Aorta (tissue), 5 donors: ENCODE measurements at regions not wholly inside any gene's neighbourhood (a gene's known extent, or its start where the extent isn't known, plus 50 kb on each side); places are given as distances from the start of the nearest gene placed in this dataset.

ENCODE experiments used
- ATAC-seq: fragments of 200-7000 bp; cut with Tn5 transposase; one replicate; pipeline ENCODE4 v1.9.1; 2022; ENCODE audit warnings: moderate library complexity; ENCODE audit not compliant: low FRiP score
- DNase-seq, 2 donors: peaks; one replicate each; pipeline ENCODE4 v3.0.0-alpha.2; 2020
- H3K27ac ChIP-seq, 2 donors: one replicate each; pipeline ENCODE4 v1.5.1; 2013; ENCODE audit warnings: low read length in 2 of 2, mild to moderate bottlenecking in 2 of 2, moderate library complexity in 2 of 2, control low read depth in 1 of 2, inconsistent platforms in 1 of 2, low read depth in 1 of 2
- H3K27me3 ChIP-seq, 2 donors: one replicate each; pipeline ENCODE4 v1.6.1; 2013; ENCODE audit warnings: control low read depth in 1 of 2, low read length in 1 of 2, mild to moderate bottlenecking in 1 of 2, moderate library complexity in 1 of 2; ENCODE audit not compliant: insufficient read depth in 2 of 2, control insufficient read depth in 1 of 2
- H3K36me3 ChIP-seq, 2 donors: one replicate each; pipeline ENCODE4 v1.6.1; 2013; ENCODE audit warnings: control low read depth in 1 of 2, low read length in 1 of 2, mild to moderate bottlenecking in 1 of 2; ENCODE audit not compliant: insufficient read depth in 2 of 2, control insufficient read depth in 1 of 2
- H3K4me1 ChIP-seq, 2 donors: one replicate each; pipeline ENCODE4 v1.6.1; 2013; ENCODE audit warnings: low read length in 2 of 2, control low read depth in 1 of 2, mild to moderate bottlenecking in 1 of 2, moderate library complexity in 1 of 2; ENCODE audit not compliant: insufficient read depth in 2 of 2, control insufficient read depth in 1 of 2
- H3K4me3 ChIP-seq, 2 donors: one replicate each; pipeline ENCODE4 v1.5.1; 2013; ENCODE audit warnings: low read length in 2 of 2, control low read depth in 1 of 2, mild to moderate bottlenecking in 1 of 2
- H3K9me3 ChIP-seq: one replicate; pipeline ENCODE4 v1.6.1; 2013; ENCODE audit warnings: mild to moderate bottlenecking, low read length; ENCODE audit not compliant: control insufficient read depth
- WGBS, 2 donors: extraction: QIAGEN DNeasy Blood & Tissue Kit; methylation state at CpG; one replicate each; pipeline ENCODE4 v1.1.7; 2013; 5-methylcytosine and 5-hydroxymethylcytosine counted together
- intact Hi-C, 2 donors: fragments of 100-400 bp; cut with DNase I; formaldehyde crosslinking; loops; one replicate each; pipeline versions ENCODE4 v1.14.2 to v1.15.0; 2022
- donor health status: healthy with polysubstance abuse.
- donor health status: Bipolar disorder and iron deficiency.
- donor health status: DM: no; HTN: no; CAD: no.
- donor health status: DM: no; HTN: no; CAD: no.
- donor health status: DM: yes; HTN: yes; CAD: no.

GRCh38 chr5:82387001-82387818 is 109.1 kb upstream of the RPS23 start:
- H3K36me3 ChIP-seq = no peaks in the 10 kb centered on the region
- intact Hi-C loops = no loop called here
- no peak for ATAC-seq
- no peak for DNase-seq
- no peaks in the 10 kb centered on the region for H3K9me3 ChIP-seq
- no peak overlapping the region for H3K27ac ChIP-seq
- no peaks in the 10 kb centered on the region for H3K4me1 ChIP-seq
- H3K4me3 ChIP-seq = no peak overlapping the region
- H3K27me3 ChIP-seq = no peaks in the 10 kb centered on the region
- WGBS, 2 donors = 60 to 61% methylated on average over 8 of the region's 8 CpGs

GRCh38 chr5:82386576-82386975 is 108.4 kb upstream of the RPS23 start:
- Histone ChIP-seq H3K4me3 (no peak overlapping the region), H3K36me3 (no peaks in the 10 kb centered on the region), H3K27me3 (no peaks in the 10 kb centered on the region), H3K9me3 (no peaks in the 10 kb centered on the region), H3K27ac (no peak overlapping the region), H3K4me1 (no peaks in the 10 kb centered on the region)
- WGBS, 2 donors = 17 to 33% methylated on average over 2 of the region's 2 CpGs
- ATAC-seq = no peak
- intact Hi-C loops = no loop called here
- DNase-seq = no peak

GRCh38 chr5:82384034-82384750 is 106.0 kb upstream of the RPS23 start:
- Histone ChIP-seq H3K4me1 (no peaks in the 10 kb centered on the region), H3K27me3 (no peaks in the 10 kb centered on the region), H3K9me3 (no peaks in the 10 kb centered on the region), H3K27ac (no peak overlapping the region), H3K4me3 (no peak overlapping the region), H3K36me3 (no peaks in the 10 kb centered on the region)
- 57 to 61% methylated on average over 6 of the region's 6 CpGs for WGBS, 2 donors
- DNase-seq (no peak), ATAC-seq (no peak)
- intact Hi-C loops = no loop called here

- Histone ChIP-seq H3K9me3 (no peaks in the 10 kb centered on the region), H3K4me1 (no peaks in the 10 kb centered on the region), H3K27ac (no peak overlapping the region), H3K27me3 (no peaks in the 10 kb centered on the region), H3K36me3 (no peaks in the 10 kb centered on the region), H3K4me3 (no peak overlapping the region)
- intact Hi-C loops = no loop called here
- 98 to 100% methylated on average over 1 of the region's 1 CpG for WGBS, 2 donors
- DNase-seq = no peak
- ATAC-seq = no peak
Measured at GRCh38 chr5:82381591-82381990, 103.4 kb upstream of the RPS23 start.

- peak; percentile 47 for ATAC-seq
- Histone ChIP-seq H3K4me1 (peaks cover 3 to 4% of the 10 kb centered on the region in 2 donors), H3K36me3 (no peaks in the 10 kb centered on the region), H3K27ac (no peak overlapping the region), H3K9me3 (no peaks in the 10 kb centered on the region), H3K27me3 (no peaks in the 10 kb centered on the region), H3K4me3 (no peak overlapping the region)
- 2 to 8% methylated on average over 2 of the region's 2 CpGs for WGBS, 2 donors
- intact Hi-C loops = no loop called here
- no peak for DNase-seq
Measured at GRCh38 chr5:82376307-82376706, 98.2 kb upstream of the RPS23 start.

- DNase-seq (no peak), ATAC-seq (peak; percentile 59)
- Histone ChIP-seq H3K9me3 (no peaks in the 10 kb centered on the region), H3K27me3 (no peaks in the 10 kb centered on the region), H3K36me3 (no peaks in the 10 kb centered on the region), H3K27ac (peak overlapping the region in 1 of 2 donors; percentile 63), H3K4me1 (peaks cover 3 to 4% of the 10 kb centered on the region in 2 donors), H3K4me3 (no peak overlapping the region)
- intact Hi-C loops = no loop called here
- 66 to 68% methylated on average over 5 of the region's 5 CpGs for WGBS, 2 donors
Measured at GRCh38 chr5:82375488-82376244, 97.5 kb upstream of the RPS23 start.

GRCh38 chr5:82374637-82375036 is 96.5 kb upstream of the RPS23 start:
- no peak for DNase-seq
- ATAC-seq = no peak
- intact Hi-C loops = no loop called here
- Histone ChIP-seq H3K36me3 (no peaks in the 10 kb centered on the region), H3K4me1 (peaks cover 3 to 4% of the 10 kb centered on the region in 2 donors), H3K27ac (no peak overlapping the region), H3K9me3 (no peaks in the 10 kb centered on the region), H3K4me3 (no peak overlapping the region), H3K27me3 (no peaks in the 10 kb centered on the region)
- 95 to 96% methylated on average over 1 of the region's 1 CpG for WGBS, 2 donors

- Histone ChIP-seq H3K36me3 (no peaks in the 10 kb centered on the region), H3K4me3 (no peak overlapping the region), H3K27ac (no peak overlapping the region), H3K4me1 (no peaks in the 10 kb centered on the region), H3K9me3 (no peaks in the 10 kb centered on the region), H3K27me3 (no peaks in the 10 kb centered on the region)
- no peak for ATAC-seq
- intact Hi-C loops = no loop called here
- WGBS, 2 donors = 12 to 13% methylated on average over 1 of the region's 1 CpG
- DNase-seq = no peak
Measured at GRCh38 chr5:82367930-82368329, 89.8 kb upstream of the RPS23 start.
